HepG2 (cell line): ENCODE measurements at regions not wholly inside any gene's neighbourhood (a gene's known extent, or its start where the extent isn't known, plus 50 kb on each side); places are given as distances from the start of the nearest gene placed in this dataset.

ENCODE experiments used
- ATAC-seq: fragments of 200-7000 bp; cut with Tn5 transposase; 3 replicates; pipeline ENCODE4 v1.9.1; 2020; ENCODE audit warnings: mild to moderate bottlenecking, moderate library complexity
- BruUV-seq: library from RNA; stranded (reverse); fragments of 400-500 nt; replicated peaks from 2 replicates; lab custom pipeline; 2021; lab: Mats Ljungman, UMichigan
- CTCF ChIA-PET: fragments of 300-600 bp; formaldehyde crosslinking; extraction: SDS; loops from one replicate; lab custom pipeline; 2021; ENCODE audit warnings: low total read pairs, inconsistent platforms, low intra/inter-chr PET ratio; lab: Yijun Ruan, JAX
- POLR2A ChIA-PET: fragments of 350-600 bp; sonication (Branson Sonifier 250); formaldehyde crosslinking; loops from one replicate; lab custom pipeline; 2020; ENCODE audit warnings: antibody characterized with exemption, inconsistent platforms; lab: Yijun Ruan, JAX
- DNase-seq: peaks from one replicate; pipeline ENCODE4 v3.0.0-alpha.2; 2015; ENCODE audit warnings: low spot score
- FAIRE-seq: peaks from 3 replicates; lab custom pipeline; 2011; peaks lifted over from hg19 to GRCh38; lab: Jason Lieb, UNC
- H2AFZ ChIP-seq: one replicate; pipeline ENCODE4 v1.6.1; 2011; ENCODE audit warnings: low read length, inconsistent platforms
- H3K27ac ChIP-seq: fragments of 300-600 bp; 3 replicates; pipeline ENCODE4 v1.8.0; 2011; ENCODE audit warnings: mixed run types, mild to moderate bottlenecking, mixed read lengths, low read length, inconsistent platforms; ENCODE audit not compliant: insufficient read depth; ENCODE audit errors: extremely low read length
- H3K27me3 ChIP-seq, 2 experiments: fragments of 200-600 bp in 1 of 2; 2 replicates in 1 of 2; 3 replicates in 1 of 2; pipeline versions ENCODE4 v1.6.0 to v1.8.0; 2011; ENCODE audit warnings: low read length in 2 of 2, mild to moderate bottlenecking in 2 of 2, moderate library complexity in 2 of 2, inconsistent platforms in 1 of 2; ENCODE audit not compliant: insufficient read depth in 2 of 2, control insufficient read depth in 1 of 2
- H3K36me3 ChIP-seq, 2 experiments: fragments of 200-600 bp in 1 of 2; replicated peaks in 1 of 2; 2 replicates in 1 of 2; 3 replicates in 1 of 2; pipeline versions ENCODE4 v1.5.1 to v1.8.0; 2011; ENCODE audit warnings: low read length in 2 of 2, inconsistent platforms in 1 of 2; ENCODE audit not compliant: insufficient read depth in 2 of 2, control insufficient read depth in 1 of 2
- H3K4me1 ChIP-seq: 2 replicates; pipeline ENCODE4 v1.5.1; 2012; ENCODE audit warnings: low read length, inconsistent platforms; ENCODE audit not compliant: insufficient read depth
- H3K4me2 ChIP-seq: 2 replicates; pipeline ENCODE4 v1.6.0; 2011; ENCODE audit warnings: low read depth, low read length, inconsistent platforms
- H3K4me3 ChIP-seq, 3 experiments: fragments of 200-600 bp in 1 of 3; sonication (generic), shearing (Covaris generic) in 1 of 3; replicated peaks in 1 of 3; 2 replicates each; pipeline ENCODE4 v1.5.1; 2011 to 2016; ENCODE audit warnings: low read length in 3 of 3, inconsistent platforms in 2 of 3, low read depth in 2 of 3, mild to moderate bottlenecking in 2 of 3, control low read depth in 1 of 3, mixed read lengths in 1 of 3; ENCODE audit not compliant: insufficient read depth in 1 of 3
- H3K79me2 ChIP-seq: one replicate; pipeline ENCODE4 v1.6.1; 2011; ENCODE audit warnings: low read length, inconsistent platforms; ENCODE audit not compliant: insufficient read depth
- H3K9ac ChIP-seq: 2 replicates; pipeline ENCODE4 v1.6.0; 2011; ENCODE audit warnings: mild to moderate bottlenecking, low read depth, low read length, inconsistent platforms; ENCODE audit not compliant: insufficient read depth
- H3K9me3 ChIP-seq: 2 replicates; pipeline ENCODE4 v1.5.1; 2012; ENCODE audit warnings: mild to moderate bottlenecking, low read length
- H4K20me1 ChIP-seq: 2 replicates; pipeline ENCODE4 v1.6.0; 2011; ENCODE audit warnings: inconsistent platforms, mild to moderate bottlenecking, low read length, moderate library complexity; ENCODE audit not compliant: insufficient read depth
- ARNT2 ChIP-seq: sonication (generic); formaldehyde crosslinking; IDR thresholded peaks from 2 replicates; pipeline ENCODE4 v1.8.0; 2022; ENCODE audit warnings: mild to moderate bottlenecking, low read depth, missing genetic modification reagents, moderate library complexity
- DNMT3B ChIP-seq: conservative IDR thresholded peaks from 2 replicates; pipeline ENCODE4 v1.6.1; 2016; ENCODE audit warnings: missing biosample characterization, control low read depth
- FOXK2 ChIP-seq: fragments of 450-650 bp; IDR thresholded peaks from 2 replicates; pipeline ENCODE4 v1.6.1; 2016
- NFE2 ChIP-seq: sonication (generic); formaldehyde crosslinking; IDR thresholded peaks from 2 replicates; pipeline ENCODE4 v1.4.0; 2020; ENCODE audit warnings: missing genetic modification reagents
- RXRA ChIP-seq: sonication (generic); formaldehyde crosslinking; IDR thresholded peaks from 2 replicates; pipeline ENCODE4 v1.5.1; 2020; ENCODE audit warnings: missing genetic modification reagents
- SAFB2 ChIP-seq: sonication (generic); formaldehyde crosslinking; IDR thresholded peaks from 2 replicates; pipeline ENCODE4 v1.5.1; 2020; ENCODE audit warnings: missing genetic modification reagents, low read depth, mild to moderate bottlenecking, borderline replicate concordance
- TBL1XR1 ChIP-seq: fragments of 150-350 bp; IDR thresholded peaks from 2 replicates; pipeline ENCODE4 v1.6.1; 2014; ENCODE audit warnings: borderline replicate concordance, low read length; ENCODE audit not compliant: partially characterized antibody
- ZC3H13 ChIP-seq: sonication (generic); formaldehyde crosslinking; IDR thresholded peaks from 2 replicates; pipeline ENCODE4 v1.8.1; 2023; ENCODE audit warnings: mild to moderate bottlenecking, missing genetic modification reagents, moderate library complexity
- WGBS: methylation state at CpG from one replicate; pipeline ENCODE4 v1.1.6; 2017; ENCODE audit warnings: low lambda C conversion rate; 5-methylcytosine and 5-hydroxymethylcytosine counted together
- in situ Hi-C: cut with HindIII; loops from 2 replicates; pipeline ENCODE4 v1.10.0; 2017; ENCODE audit warnings: low pct_unique_long_range_greater_than_20kb; ENCODE audit not compliant: extremely low pct_ligation_motif_present
- intact Hi-C: fragments of 100-400 bp; cut with micrococcal nuclease; formaldehyde crosslinking; loops from one replicate; pipeline ENCODE4 v1.10.0; 2022; ENCODE audit not compliant: unreplicated experiment
- TF ChIP-seq, protein P1 (sequence below): sonication (generic); formaldehyde crosslinking; IDR thresholded peaks from 2 replicates; pipeline ENCODE4 v1.8.0; 2022; ENCODE audit warnings: missing genetic modification reagents, mild to moderate bottlenecking, borderline replicate concordance
- TF ChIP-seq, protein P2 (sequence below): sonication (generic); formaldehyde crosslinking; IDR thresholded peaks from 2 replicates; pipeline ENCODE4 v1.9.0; 2022; ENCODE audit warnings: low read depth, missing genetic modification reagents

GRCh38 chrX:149248073-149248625 lies 257.0 kb downstream of the IDS start:
- POLR2A ChIA-PET = no interaction called here
- in situ Hi-C loops (no loop called here), intact Hi-C loops (no loop called here)
- Histone ChIP-seq H3K4me3 (no peak overlapping the region), H3K4me2 (no peak overlapping the region), H3K27ac (no peak overlapping the region), H3K79me2 (no peaks in the 10 kb centered on the region), H2AFZ (no peak overlapping the region), H3K4me1 (no peaks in the 10 kb centered on the region), H4K20me1 (no peaks in the 10 kb centered on the region), H3K9me3 (no peaks in the 10 kb centered on the region), H3K9ac (no peak overlapping the region), H3K36me3 (no peaks in the 10 kb centered on the region), H3K27me3 (no peaks in the 10 kb centered on the region)
- CTCF ChIA-PET = no interaction called here
- no TSS peak for BruUV-seq
- TF ChIP-seq TBL1XR1 = no peak
- TF ChIP-seq SAFB2 (CRISPR knock-in tag) = no peak
- no peak for TF ChIP-seq RXRA (CRISPR knock-in tag)
- no peak for TF ChIP-seq ZC3H13 (CRISPR knock-in tag)
- no peak for TF ChIP-seq FOXK2
- TF ChIP-seq DNMT3B (CRISPR knock-in tag) = no peak
- TF ChIP-seq, protein P1, sequence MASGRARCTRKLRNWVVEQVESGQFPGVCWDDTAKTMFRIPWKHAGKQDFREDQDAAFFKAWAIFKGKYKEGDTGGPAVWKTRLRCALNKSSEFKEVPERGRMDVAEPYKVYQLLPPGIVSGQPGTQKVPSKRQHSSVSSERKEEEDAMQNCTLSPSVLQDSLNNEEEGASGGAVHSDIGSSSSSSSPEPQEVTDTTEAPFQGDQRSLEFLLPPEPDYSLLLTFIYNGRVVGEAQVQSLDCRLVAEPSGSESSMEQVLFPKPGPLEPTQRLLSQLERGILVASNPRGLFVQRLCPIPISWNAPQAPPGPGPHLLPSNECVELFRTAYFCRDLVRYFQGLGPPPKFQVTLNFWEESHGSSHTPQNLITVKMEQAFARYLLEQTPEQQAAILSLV (CRISPR knock-in tag) = no peak
- WGBS = 0% methylated on average over 3 of the region's 3 CpGs
- no peak for ATAC-seq
- FAIRE-seq = no peak
- DNase-seq = no peak

GRCh38 chrX:149230689-149231088 lies 274.4 kb downstream of the IDS start:
- Histone ChIP-seq H4K20me1 (no peaks in the 10 kb centered on the region), H3K9me3 (no peaks in the 10 kb centered on the region; the same call in 1 of the 2 replicates), H3K4me3 (no peak overlapping the region), H3K36me3 (no peaks in the 10 kb centered on the region), H3K27ac (no peak overlapping the region), H2AFZ (no peak overlapping the region), H3K27me3 (no peaks in the 10 kb centered on the region), H3K4me2 (no peak overlapping the region), H3K79me2 (no peaks in the 10 kb centered on the region), H3K9ac (no peak overlapping the region), H3K4me1 (no peaks in the 10 kb centered on the region)
- 0% methylated on average over 2 of the region's 2 CpGs for WGBS
- POLR2A ChIA-PET = no interaction called here
- intact Hi-C loops = no loop called here
- no peak for DNase-seq
- BruUV-seq = no TSS peak
- TF ChIP-seq, protein P2, sequence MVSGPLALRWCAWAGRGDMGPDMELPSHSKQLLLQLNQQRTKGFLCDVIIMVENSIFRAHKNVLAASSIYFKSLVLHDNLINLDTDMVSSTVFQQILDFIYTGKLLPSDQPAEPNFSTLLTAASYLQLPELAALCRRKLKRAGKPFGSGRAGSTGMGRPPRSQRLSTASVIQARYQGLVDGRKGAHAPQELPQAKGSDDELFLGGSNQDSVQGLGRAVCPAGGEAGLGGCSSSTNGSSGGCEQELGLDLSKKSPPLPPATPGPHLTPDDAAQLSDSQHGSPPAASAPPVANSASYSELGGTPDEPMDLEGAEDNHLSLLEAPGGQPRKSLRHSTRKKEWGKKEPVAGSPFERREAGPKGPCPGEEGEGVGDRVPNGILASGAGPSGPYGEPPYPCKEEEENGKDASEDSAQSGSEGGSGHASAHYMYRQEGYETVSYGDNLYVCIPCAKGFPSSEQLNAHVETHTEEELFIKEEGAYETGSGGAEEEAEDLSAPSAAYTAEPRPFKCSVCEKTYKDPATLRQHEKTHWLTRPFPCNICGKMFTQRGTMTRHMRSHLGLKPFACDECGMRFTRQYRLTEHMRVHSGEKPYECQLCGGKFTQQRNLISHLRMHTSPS (CRISPR knock-in tag) = no peak
- TF ChIP-seq NFE2 (no peak), ARNT2 (CRISPR knock-in tag) (no peak)
- in situ Hi-C loops = no loop called here
- no peak for FAIRE-seq
- CTCF ChIA-PET = no interaction called here
- no peak for ATAC-seq
